Mesenchymal stem cell (in vitro differentiated cells and primary cell): ENCODE measurements at regions not wholly inside any gene's neighbourhood (a gene's known extent, or its start where the extent isn't known, plus 50 kb on each side); places are given as distances from the start of the nearest gene placed in this dataset.

Experiments
- DNase-seq: peaks from one replicate; pipeline ENCODE4 v3.0.0-alpha.2; 2013
- H2AFZ ChIP-seq: one replicate; pipeline ENCODE4 v1.6.1; 2013; ENCODE audit warnings: low read depth, mild to moderate bottlenecking, control low read depth, inconsistent platforms, low read length, moderate library complexity
- H2AK5ac ChIP-seq: 2 replicates; pipeline ENCODE4 v1.6.1; 2013; ENCODE audit warnings: low read length, moderate library complexity, mild to moderate bottlenecking, inconsistent platforms; ENCODE audit not compliant: severe bottlenecking
- H2BK120ac ChIP-seq: one replicate; pipeline ENCODE4 v1.6.1; 2013; ENCODE audit warnings: low read depth, mild to moderate bottlenecking, inconsistent platforms, low read length, moderate library complexity
- H2BK12ac ChIP-seq, 2 experiments: one replicate each; pipeline ENCODE4 v1.6.1; 2013; ENCODE audit warnings: inconsistent platforms in 2 of 2, low read length in 2 of 2, mild to moderate bottlenecking in 2 of 2, moderate library complexity in 2 of 2, control low read depth in 1 of 2
- H2BK15ac ChIP-seq: one replicate; pipeline ENCODE4 v1.6.1; 2013; ENCODE audit warnings: mild to moderate bottlenecking, low read depth, inconsistent platforms; ENCODE audit not compliant: poor library complexity, severe bottlenecking
- H2BK5ac ChIP-seq: 2 replicates; pipeline ENCODE4 v1.6.1; 2013; ENCODE audit warnings: low read depth, mild to moderate bottlenecking, low read length, control low read depth, inconsistent platforms; ENCODE audit not compliant: poor library complexity, severe bottlenecking
- H3K14ac ChIP-seq, 2 experiments: one replicate each; pipeline ENCODE4 v1.6.1; 2013; ENCODE audit warnings: inconsistent platforms in 2 of 2, low read length in 2 of 2, control low read depth in 1 of 2, mild to moderate bottlenecking in 1 of 2, moderate library complexity in 1 of 2
- H3K18ac ChIP-seq, 2 experiments: one replicate each; pipeline ENCODE4 v1.6.1; 2013; ENCODE audit warnings: inconsistent platforms in 2 of 2, low read length in 2 of 2, control low read depth in 1 of 2, low read depth in 1 of 2, mild to moderate bottlenecking in 1 of 2
- H3K23ac ChIP-seq, 2 experiments: one replicate each; pipeline ENCODE4 v1.6.1; 2013; ENCODE audit warnings: inconsistent platforms in 2 of 2, low read length in 2 of 2, mild to moderate bottlenecking in 2 of 2, moderate library complexity in 2 of 2, control low read depth in 1 of 2
- H3K27ac ChIP-seq: 2 replicates; pipeline ENCODE4 v1.5.1; 2013; ENCODE audit warnings: mild to moderate bottlenecking, moderate library complexity, low read length, control low read depth, inconsistent platforms; ENCODE audit not compliant: poor library complexity, severe bottlenecking
- H3K27me3 ChIP-seq, 2 experiments: 2 replicates each; pipeline versions ENCODE4 v1.6.1 to v1.7.0; 2013; ENCODE audit warnings: low read length in 2 of 2, mild to moderate bottlenecking in 2 of 2, moderate library complexity in 2 of 2, control low read depth in 1 of 2, inconsistent platforms in 1 of 2; ENCODE audit not compliant: control insufficient read depth in 1 of 2, insufficient read depth in 1 of 2
- H3K36me3 ChIP-seq, 2 experiments: 2 replicates each; pipeline versions ENCODE4 v1.6.1 to v1.7.0; 2013; ENCODE audit warnings: low read length in 2 of 2, control low read depth in 1 of 2, inconsistent platforms in 1 of 2, low read depth in 1 of 2, mild to moderate bottlenecking in 1 of 2; ENCODE audit not compliant: insufficient read depth in 2 of 2, control insufficient read depth in 1 of 2
- H3K4ac ChIP-seq, 2 experiments: one replicate each; pipeline ENCODE4 v1.6.1; 2013; ENCODE audit warnings: inconsistent platforms in 2 of 2, low read length in 2 of 2, mild to moderate bottlenecking in 2 of 2, moderate library complexity in 2 of 2, control low read depth in 1 of 2, low read depth in 1 of 2
- H3K4me1 ChIP-seq: 2 replicates; pipeline ENCODE4 v1.6.1; 2013; ENCODE audit warnings: low read depth, low read length, control low read depth; ENCODE audit not compliant: control insufficient read depth, insufficient read depth
- H3K4me2 ChIP-seq: 2 replicates; pipeline ENCODE4 v1.6.1; 2013; ENCODE audit warnings: low read length, mild to moderate bottlenecking, inconsistent platforms; ENCODE audit not compliant: poor library complexity, severe bottlenecking
- H3K4me3 ChIP-seq, 2 experiments: 2 replicates each; pipeline versions ENCODE4 v1.5.1 to v1.7.0; 2013; ENCODE audit warnings: low read length in 2 of 2, mild to moderate bottlenecking in 2 of 2, control low read depth in 1 of 2, low read depth in 1 of 2; ENCODE audit not compliant: insufficient read depth in 1 of 2
- H3K79me1 ChIP-seq: replicated peaks from 2 replicates; pipeline ENCODE4 v1.6.1; 2013; ENCODE audit warnings: mild to moderate bottlenecking, control low read depth, low read length, inconsistent platforms; ENCODE audit not compliant: poor library complexity, severe bottlenecking
- H3K9ac ChIP-seq: 2 replicates; pipeline ENCODE4 v1.7.0; 2013; ENCODE audit warnings: mild to moderate bottlenecking, low read length, moderate library complexity
- H3K9me3 ChIP-seq: 2 replicates; pipeline ENCODE4 v1.7.0; 2013; ENCODE audit warnings: mild to moderate bottlenecking, low read length; ENCODE audit not compliant: control insufficient read depth
- H4K8ac ChIP-seq: one replicate; pipeline ENCODE4 v1.6.1; 2013; ENCODE audit warnings: inconsistent platforms, mild to moderate bottlenecking, low read length, moderate library complexity
- H4K91ac ChIP-seq: one replicate; pipeline ENCODE4 v1.6.1; 2013; ENCODE audit warnings: mild to moderate bottlenecking, low read length, inconsistent platforms
- WGBS: methylation state at CpG from one replicate; pipeline ENCODE4 v1.1.7; 2013; ENCODE audit warnings: mixed read lengths; 5-methylcytosine and 5-hydroxymethylcytosine counted together

GRCh38 chr16:64445649-64446048 is 676.2 kb downstream of the CDH11 start:
- H3K14ac ChIP-seq: no peak overlapping the region
- WGBS: 70% methylated on average over 2 of the region's 3 CpGs
- H4K91ac ChIP-seq: no peak overlapping the region
- H2BK12ac ChIP-seq: no peak overlapping the region
- H2BK120ac ChIP-seq: no peak overlapping the region
- peaks cover 3% of the 10 kb centered on the region for H3K4me1 ChIP-seq
- no peak for DNase-seq
- H3K4ac ChIP-seq: no peak overlapping the region
- H3K36me3 ChIP-seq: no peaks in the 10 kb centered on the region
- no peak overlapping the region for H3K4me3 ChIP-seq
- H4K8ac ChIP-seq: no peak overlapping the region
- H3K23ac ChIP-seq: no peak overlapping the region
- no peak overlapping the region for H2BK5ac ChIP-seq
- no peak overlapping the region for H3K27ac ChIP-seq
- H3K4me2 ChIP-seq: no peak overlapping the region
- H2AFZ ChIP-seq: no peak overlapping the region
- no peak overlapping the region for H2AK5ac ChIP-seq
- H3K9me3 ChIP-seq: no peaks in the 10 kb centered on the region
- H2BK15ac ChIP-seq: no peak overlapping the region
- no peaks in the 10 kb centered on the region for H3K27me3 ChIP-seq
- no peak overlapping the region for H3K18ac ChIP-seq
- H3K79me1 ChIP-seq: no peaks in the 10 kb centered on the region
- no peak overlapping the region for H3K9ac ChIP-seq

GRCh38 chr16:64445245-64445644 is 676.6 kb downstream of the CDH11 start:
- no peak overlapping the region for H3K4ac ChIP-seq
- peaks cover 3% of the 10 kb centered on the region for H3K4me1 ChIP-seq
- no peaks in the 10 kb centered on the region for H3K79me1 ChIP-seq
- H2AFZ ChIP-seq: no peak overlapping the region
- no peak overlapping the region for H3K27ac ChIP-seq
- no peak overlapping the region for H2BK5ac ChIP-seq
- H3K4me3 ChIP-seq: no peak overlapping the region
- no peak overlapping the region for H2BK15ac ChIP-seq
- WGBS: 63% methylated on average over 2 of the region's 4 CpGs
- H4K8ac ChIP-seq: no peak overlapping the region
- H3K9me3 ChIP-seq: no peaks in the 10 kb centered on the region
- H3K36me3 ChIP-seq: no peaks in the 10 kb centered on the region
- H3K4me2 ChIP-seq: no peak overlapping the region
- H3K27me3 ChIP-seq: no peaks in the 10 kb centered on the region
- no peak overlapping the region for H3K14ac ChIP-seq
- no peak overlapping the region for H3K9ac ChIP-seq
- H4K91ac ChIP-seq: no peak overlapping the region
- peak overlapping the region; percentile 10 for H2AK5ac ChIP-seq
- no peak overlapping the region for H3K23ac ChIP-seq
- H2BK120ac ChIP-seq: no peak overlapping the region
- H2BK12ac ChIP-seq: no peak overlapping the region
- no peak for DNase-seq
- H3K18ac ChIP-seq: no peak overlapping the region

GRCh38 chr16:64440421-64440831 is 681.4 kb downstream of the CDH11 start:
- 6% methylated on average over 3 of the region's 3 CpGs for WGBS
- Histone ChIP-seq H3K9me3 (no peaks in the 10 kb centered on the region), H3K27ac (peak overlapping the region; percentile 92), H3K79me1 (no peaks in the 10 kb centered on the region), H2BK5ac (no peak overlapping the region), H3K14ac (no peak overlapping the region), H2AK5ac (no peak overlapping the region), H3K4ac (no peak overlapping the region), H3K9ac (peak overlapping the region; percentile 78), H3K4me2 (no peak overlapping the region), H2BK12ac (no peak overlapping the region), H3K36me3 (no peaks in the 10 kb centered on the region), H3K4me3 (no peak overlapping the region), H2BK120ac (no peak overlapping the region), H2AFZ (no peak overlapping the region), H4K91ac (no peak overlapping the region), H2BK15ac (no peak overlapping the region), H3K4me1 (peaks cover 3% of the 10 kb centered on the region), H3K18ac (no peak overlapping the region), H3K23ac (no peak overlapping the region), H3K27me3 (no peaks in the 10 kb centered on the region), H4K8ac (no peak overlapping the region)
- DNase-seq: peak; percentile 99

GRCh38 chr16:64440005-64440404 is 681.9 kb downstream of the CDH11 start:
- Histone ChIP-seq H3K4me1 (peaks cover 2% of the 10 kb centered on the region), H3K18ac (no peak overlapping the region), H3K4me3 (no peak overlapping the region), H3K79me1 (no peaks in the 10 kb centered on the region), H2BK12ac (no peak overlapping the region), H2BK120ac (no peak overlapping the region), H3K23ac (no peak overlapping the region), H3K27me3 (no peaks in the 10 kb centered on the region), H3K4ac (peak overlapping the region in 1 of 2 experiments; percentile 60), H4K91ac (no peak overlapping the region), H2AK5ac (peak overlapping the region; percentile 77), H4K8ac (no peak overlapping the region), H3K27ac (peak overlapping the region; percentile 92), H2AFZ (no peak overlapping the region), H3K9ac (peak overlapping the region; percentile 78), H3K36me3 (no peaks in the 10 kb centered on the region), H3K14ac (no peak overlapping the region), H3K4me2 (no peak overlapping the region), H3K9me3 (peaks cover 2% of the 10 kb centered on the region), H2BK5ac (no peak overlapping the region), H2BK15ac (no peak overlapping the region)
- WGBS: 83% methylated on average over 3 of the region's 5 CpGs
- DNase-seq: no peak
